ENCODE measurements at regions not wholly inside any gene's neighbourhood (a gene's known extent, or its start where the extent isn't known, plus 50 kb on each side); places are given as distances from the start of the nearest gene placed in this dataset.

DNA sequence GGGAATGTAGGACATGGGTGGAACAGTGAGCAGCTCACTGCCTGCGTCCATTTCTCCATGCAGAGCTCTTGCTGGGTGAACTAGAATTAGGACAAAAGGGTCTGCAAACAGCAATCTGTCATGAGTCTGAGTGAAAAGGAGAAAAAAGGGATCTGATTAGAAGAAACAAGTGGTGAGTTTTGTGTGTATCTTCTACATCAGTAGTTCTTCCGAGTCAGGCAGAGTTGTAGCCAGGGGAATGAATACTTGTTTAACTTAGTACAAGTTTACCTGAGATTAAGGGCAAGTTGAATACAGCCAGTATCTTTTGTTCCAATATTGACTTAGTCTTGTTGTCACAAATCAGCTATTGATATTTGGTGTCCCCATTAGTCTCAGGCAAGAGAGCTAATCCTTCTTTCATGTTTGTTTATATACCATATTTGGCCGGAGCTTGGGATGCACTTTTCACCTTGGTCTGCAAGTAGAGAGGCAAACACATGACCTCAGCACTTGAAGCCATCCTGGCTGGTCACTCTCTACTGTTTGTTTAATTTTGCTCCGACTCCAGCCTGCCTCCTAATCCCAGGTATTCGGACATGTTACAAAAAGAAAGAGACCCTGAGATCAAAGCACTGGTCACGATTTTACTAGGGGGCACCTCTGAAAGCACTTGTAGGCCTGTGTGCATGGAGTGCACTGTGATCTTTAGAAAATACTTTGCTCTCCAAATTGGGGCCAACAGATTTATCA lies 211.0 kb upstream of the NT5C1B start (continued):
- TF ChIP-seq, protein P1, sequence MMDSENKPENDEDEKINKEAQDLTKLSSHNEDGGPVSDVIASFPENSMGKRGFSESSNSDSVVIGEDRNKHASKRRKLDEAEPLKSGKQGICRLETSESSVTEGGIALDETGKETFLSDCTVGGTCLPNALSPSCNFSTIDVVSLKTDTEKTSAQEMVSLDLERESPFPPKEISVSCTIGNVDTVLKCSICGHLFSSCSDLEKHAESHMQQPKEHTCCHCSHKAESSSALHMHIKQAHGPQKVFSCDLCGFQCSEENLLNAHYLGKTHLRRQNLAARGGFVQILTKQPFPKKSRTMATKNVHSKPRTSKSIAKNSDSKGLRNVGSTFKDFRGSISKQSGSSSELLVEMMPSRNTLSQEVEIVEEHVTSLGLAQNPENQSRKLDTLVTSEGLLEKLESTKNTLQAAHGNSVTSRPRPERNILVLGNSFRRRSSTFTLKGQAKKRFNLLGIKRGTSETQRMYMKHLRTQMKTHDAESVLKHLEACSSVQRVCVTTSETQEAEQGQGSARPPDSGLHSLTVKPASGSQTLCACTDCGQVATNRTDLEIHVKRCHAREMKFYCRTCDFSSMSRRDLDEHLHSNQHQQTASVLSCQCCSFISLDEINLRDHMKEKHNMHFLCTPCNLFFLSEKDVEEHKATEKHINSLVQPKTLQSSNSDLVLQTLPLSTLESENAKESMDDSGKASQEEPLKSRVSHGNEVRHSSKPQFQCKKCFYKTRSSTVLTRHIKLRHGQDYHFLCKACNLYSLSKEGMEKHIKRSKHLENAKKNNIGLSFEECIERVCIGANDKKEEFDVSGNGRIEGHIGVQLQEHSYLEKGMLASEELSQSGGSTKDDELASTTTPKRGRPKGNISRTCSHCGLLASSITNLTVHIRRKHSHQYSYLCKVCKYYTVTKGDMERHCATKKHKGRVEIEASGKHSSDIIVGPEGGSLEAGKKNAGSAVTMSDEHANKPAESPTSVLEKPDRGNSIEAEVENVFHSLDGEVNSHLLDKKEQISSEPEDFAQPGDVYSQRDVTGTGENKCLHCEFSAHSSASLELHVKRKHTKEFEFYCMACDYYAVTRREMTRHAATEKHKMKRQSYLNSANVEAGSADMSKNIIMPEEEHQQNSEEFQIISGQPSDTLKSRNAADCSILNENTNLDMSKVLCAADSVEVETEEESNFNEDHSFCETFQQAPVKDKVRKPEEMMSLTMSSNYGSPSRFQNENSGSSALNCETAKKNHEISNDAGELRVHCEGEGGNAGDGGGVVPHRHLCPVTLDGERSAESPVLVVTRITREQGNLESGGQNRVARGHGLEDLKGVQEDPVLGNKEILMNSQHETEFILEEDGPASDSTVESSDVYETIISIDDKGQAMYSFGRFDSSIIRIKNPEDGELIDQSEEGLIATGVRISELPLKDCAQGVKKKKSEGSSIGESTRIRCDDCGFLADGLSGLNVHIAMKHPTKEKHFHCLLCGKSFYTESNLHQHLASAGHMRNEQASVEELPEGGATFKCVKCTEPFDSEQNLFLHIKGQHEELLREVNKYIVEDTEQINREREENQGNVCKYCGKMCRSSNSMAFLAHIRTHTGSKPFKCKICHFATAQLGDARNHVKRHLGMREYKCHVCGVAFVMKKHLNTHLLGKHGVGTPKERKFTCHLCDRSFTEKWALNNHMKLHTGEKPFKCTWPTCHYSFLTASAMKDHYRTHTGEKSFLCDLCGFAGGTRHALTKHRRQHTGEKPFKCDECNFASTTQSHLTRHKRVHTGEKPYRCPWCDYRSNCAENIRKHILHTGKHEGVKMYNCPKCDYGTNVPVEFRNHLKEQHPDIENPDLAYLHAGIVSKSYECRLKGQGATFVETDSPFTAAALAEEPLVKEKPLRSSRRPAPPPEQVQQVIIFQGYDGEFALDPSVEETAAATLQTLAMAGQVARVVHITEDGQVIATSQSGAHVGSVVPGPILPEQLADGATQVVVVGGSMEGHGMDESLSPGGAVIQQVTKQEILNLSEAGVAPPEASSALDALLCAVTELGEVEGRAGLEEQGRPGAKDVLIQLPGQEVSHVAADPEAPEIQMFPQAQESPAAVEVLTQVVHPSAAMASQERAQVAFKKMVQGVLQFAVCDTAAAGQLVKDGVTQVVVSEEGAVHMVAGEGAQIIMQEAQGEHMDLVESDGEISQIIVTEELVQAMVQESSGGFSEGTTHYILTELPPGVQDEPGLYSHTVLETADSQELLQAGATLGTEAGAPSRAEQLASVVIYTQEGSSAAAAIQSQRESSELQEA (CRISPR knock-in tag; IDR thresholded peaks at IDR 0.05; ENCODE audit: not compliant biosample characterization) = no peak
- TF ChIP-seq SRY (CRISPR knock-in tag; IDR thresholded peaks at IDR 0.05) (peak; percentile 35; the same call in 1 of the 2 replicates), CBFB (CRISPR knock-in tag; IDR thresholded peaks at IDR 0.05) (peak; percentile 97), ZNF160 (CRISPR knock-in tag; IDR thresholded peaks at IDR 0.05) (peak; percentile 90; the same call in 1 of the 2 replicates), ZNF260 (CRISPR knock-in tag; IDR thresholded peaks at IDR 0.05; ENCODE audit: borderline replicate concordance, low read depth) (no peak), CREM (IDR thresholded peaks at IDR 0.05) (peak; percentile 97), CREM (CRISPR knock-in tag; IDR thresholded peaks at IDR 0.05) (no peak), ISL2 (CRISPR knock-in tag; IDR thresholded peaks at IDR 0.05) (peak; percentile 100), ZFP41 (CRISPR knock-in tag; IDR thresholded peaks at IDR 0.05; ENCODE audit: borderline replicate concordance) (no peak), ZNF430 (CRISPR knock-in tag; IDR thresholded peaks at IDR 0.05) (peak; percentile 82; the same call in 1 of the 2 replicates), SRSF1 (optimal IDR thresholded peaks at IDR 0.05; ENCODE audit: low read depth, low read length) (no peak), SRSF9 (IDR thresholded peaks at IDR 0.05; ENCODE audit: borderline replicate concordance, insufficient read depth, low read depth, low read length, poor library complexity, severe bottlenecking) (no peak), ZNF230 (CRISPR knock-in tag; IDR thresholded peaks at IDR 0.05) (no peak; the same call in 1 of the 2 replicates), ZNF331 (CRISPR knock-in tag; IDR thresholded peaks at IDR 0.05) (peak; percentile 89), NFYB (CRISPR knock-in tag; IDR thresholded peaks at IDR 0.05) (peak; percentile 11; the same call in 1 of the 2 replicates), TAF15 (IDR thresholded peaks at IDR 0.05; ENCODE audit: low read depth, low read length, poor library complexity, severe bottlenecking) (no peak), ELF4 (CRISPR knock-in tag; IDR thresholded peaks at IDR 0.05; ENCODE audit: borderline replicate concordance) (peak; percentile 87; the same call in 1 of the 2 replicates)
- TF ChIP-seq, protein P2, sequence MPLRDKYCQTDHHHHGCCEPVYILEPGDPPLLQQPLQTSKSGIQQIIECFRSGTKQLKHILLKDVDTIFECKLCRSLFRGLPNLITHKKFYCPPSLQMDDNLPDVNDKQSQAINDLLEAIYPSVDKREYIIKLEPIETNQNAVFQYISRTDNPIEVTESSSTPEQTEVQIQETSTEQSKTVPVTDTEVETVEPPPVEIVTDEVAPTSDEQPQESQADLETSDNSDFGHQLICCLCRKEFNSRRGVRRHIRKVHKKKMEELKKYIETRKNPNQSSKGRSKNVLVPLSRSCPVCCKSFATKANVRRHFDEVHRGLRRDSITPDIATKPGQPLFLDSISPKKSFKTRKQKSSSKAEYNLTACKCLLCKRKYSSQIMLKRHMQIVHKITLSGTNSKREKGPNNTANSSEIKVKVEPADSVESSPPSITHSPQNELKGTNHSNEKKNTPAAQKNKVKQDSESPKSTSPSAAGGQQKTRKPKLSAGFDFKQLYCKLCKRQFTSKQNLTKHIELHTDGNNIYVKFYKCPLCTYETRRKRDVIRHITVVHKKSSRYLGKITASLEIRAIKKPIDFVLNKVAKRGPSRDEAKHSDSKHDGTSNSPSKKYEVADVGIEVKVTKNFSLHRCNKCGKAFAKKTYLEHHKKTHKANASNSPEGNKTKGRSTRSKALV (CRISPR knock-in tag; IDR thresholded peaks at IDR 0.05) = peak; percentile 82; the same call in 1 of the 2 replicates
